Esophagus muscularis mucosa (tissue), 4 donors: ENCODE measurements at regions not wholly inside any gene's neighbourhood (a gene's known extent, or its start where the extent isn't known, plus 50 kb on each side); places are given as distances from the start of the nearest gene placed in this dataset.

Experiments used
- EP300 ChIP-seq: sonication (generic); formaldehyde crosslinking; IDR thresholded peaks from one replicate; pipeline ENCODE4 v1.6.1; 2017; ENCODE audit warnings: antibody characterized with exemption
- POLR2A ChIP-seq: fragments of 450-650 bp; IDR thresholded peaks from one replicate; pipeline ENCODE4 v1.6.1; 2017; ENCODE audit warnings: antibody characterized with exemption, moderate library complexity, mild to moderate bottlenecking, low read depth
- POLR2AphosphoS5 ChIP-seq, 2 donors: sonication (generic); formaldehyde crosslinking; IDR thresholded peaks; one replicate each; pipeline ENCODE4 v1.6.1; 2017; ENCODE audit warnings: antibody characterized with exemption in 2 of 2
- TF ChIP-seq, protein P1 (sequence below), 3 experiments: fragments of 200-600 bp in 2 of 3; fragments of 450-650 bp in 1 of 3; sonication (generic) in 2 of 3; IDR thresholded peaks; one replicate each; pipeline ENCODE4 v1.5.1; 2017 to 2019; ENCODE audit warnings: antibody characterized with exemption in 3 of 3, mild to moderate bottlenecking in 2 of 3, moderate library complexity in 1 of 3

- TF ChIP-seq, protein P1, sequence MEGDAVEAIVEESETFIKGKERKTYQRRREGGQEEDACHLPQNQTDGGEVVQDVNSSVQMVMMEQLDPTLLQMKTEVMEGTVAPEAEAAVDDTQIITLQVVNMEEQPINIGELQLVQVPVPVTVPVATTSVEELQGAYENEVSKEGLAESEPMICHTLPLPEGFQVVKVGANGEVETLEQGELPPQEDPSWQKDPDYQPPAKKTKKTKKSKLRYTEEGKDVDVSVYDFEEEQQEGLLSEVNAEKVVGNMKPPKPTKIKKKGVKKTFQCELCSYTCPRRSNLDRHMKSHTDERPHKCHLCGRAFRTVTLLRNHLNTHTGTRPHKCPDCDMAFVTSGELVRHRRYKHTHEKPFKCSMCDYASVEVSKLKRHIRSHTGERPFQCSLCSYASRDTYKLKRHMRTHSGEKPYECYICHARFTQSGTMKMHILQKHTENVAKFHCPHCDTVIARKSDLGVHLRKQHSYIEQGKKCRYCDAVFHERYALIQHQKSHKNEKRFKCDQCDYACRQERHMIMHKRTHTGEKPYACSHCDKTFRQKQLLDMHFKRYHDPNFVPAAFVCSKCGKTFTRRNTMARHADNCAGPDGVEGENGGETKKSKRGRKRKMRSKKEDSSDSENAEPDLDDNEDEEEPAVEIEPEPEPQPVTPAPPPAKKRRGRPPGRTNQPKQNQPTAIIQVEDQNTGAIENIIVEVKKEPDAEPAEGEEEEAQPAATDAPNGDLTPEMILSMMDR (IDR thresholded peaks at IDR 0.05) = no peak
- TF ChIP-seq POLR2AphosphoS5 (IDR thresholded peaks at IDR 0.05) = no peak
- TF ChIP-seq EP300 = no peak
- no peak for TF ChIP-seq POLR2A
These were observed 145.6 kb downstream of the TBX18 start for GRCh38 chr6:84618836-84619235.
